Esophagus squamous epithelium (tissue), 4 donors: ENCODE measurements at regions not wholly inside any gene's neighbourhood (a gene's known extent, or its start where the extent isn't known, plus 50 kb on each side); places are given as distances from the start of the nearest gene placed in this dataset.

Source experiments
- POLR2A ChIP-seq, 4 donors: fragments of 450-650 bp; IDR thresholded peaks; one replicate each; pipeline ENCODE4 v1.6.1; 2017; ENCODE audit warnings: antibody characterized with exemption in 4 of 4, mild to moderate bottlenecking in 4 of 4, moderate library complexity in 3 of 4
- TF ChIP-seq, protein P1 (sequence below), 6 experiments: fragments of 450-650 bp in 4 of 6; fragments of 200-600 bp in 2 of 6; sonication (generic) in 2 of 6; IDR thresholded peaks; one replicate each; pipeline ENCODE4 v1.5.1; 2016 to 2019; ENCODE audit warnings: antibody characterized with exemption in 6 of 6, mild to moderate bottlenecking in 4 of 6, moderate library complexity in 4 of 6

DNA sequence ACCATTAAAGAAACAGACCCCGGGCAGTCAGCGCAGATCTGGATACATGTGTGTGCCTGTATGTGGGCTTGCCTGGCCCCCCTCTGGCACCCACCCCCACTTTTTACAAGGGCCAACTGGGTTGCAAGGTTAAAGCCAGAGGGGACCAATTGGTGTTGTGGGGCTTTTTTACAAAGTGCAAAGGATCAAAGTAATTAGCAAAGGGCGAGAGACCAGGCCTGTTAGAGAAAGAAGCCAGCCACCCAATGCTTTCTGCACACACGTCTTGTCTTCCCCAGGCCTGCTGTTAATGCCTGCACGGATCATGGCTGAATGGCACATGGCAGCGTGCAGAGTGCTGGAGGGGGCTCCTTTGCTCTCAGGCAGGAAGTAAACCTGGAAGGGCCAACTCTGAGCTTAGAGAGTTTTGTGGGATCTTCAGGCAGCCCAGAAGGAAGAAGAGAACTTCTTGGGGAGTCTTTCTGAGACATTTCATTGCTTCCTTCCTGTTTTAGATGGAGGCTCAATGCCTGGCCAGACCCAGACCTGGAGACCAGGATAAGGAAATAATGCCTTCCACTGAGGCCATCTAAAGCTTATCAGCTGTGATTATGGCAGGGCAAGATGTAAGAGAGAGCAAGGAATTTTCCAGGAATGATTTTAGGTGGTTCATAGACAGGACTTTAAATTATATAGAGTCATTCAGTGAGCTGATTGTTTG lies 523.4 kb upstream of the TBX3 start:
- TF ChIP-seq, protein P1, sequence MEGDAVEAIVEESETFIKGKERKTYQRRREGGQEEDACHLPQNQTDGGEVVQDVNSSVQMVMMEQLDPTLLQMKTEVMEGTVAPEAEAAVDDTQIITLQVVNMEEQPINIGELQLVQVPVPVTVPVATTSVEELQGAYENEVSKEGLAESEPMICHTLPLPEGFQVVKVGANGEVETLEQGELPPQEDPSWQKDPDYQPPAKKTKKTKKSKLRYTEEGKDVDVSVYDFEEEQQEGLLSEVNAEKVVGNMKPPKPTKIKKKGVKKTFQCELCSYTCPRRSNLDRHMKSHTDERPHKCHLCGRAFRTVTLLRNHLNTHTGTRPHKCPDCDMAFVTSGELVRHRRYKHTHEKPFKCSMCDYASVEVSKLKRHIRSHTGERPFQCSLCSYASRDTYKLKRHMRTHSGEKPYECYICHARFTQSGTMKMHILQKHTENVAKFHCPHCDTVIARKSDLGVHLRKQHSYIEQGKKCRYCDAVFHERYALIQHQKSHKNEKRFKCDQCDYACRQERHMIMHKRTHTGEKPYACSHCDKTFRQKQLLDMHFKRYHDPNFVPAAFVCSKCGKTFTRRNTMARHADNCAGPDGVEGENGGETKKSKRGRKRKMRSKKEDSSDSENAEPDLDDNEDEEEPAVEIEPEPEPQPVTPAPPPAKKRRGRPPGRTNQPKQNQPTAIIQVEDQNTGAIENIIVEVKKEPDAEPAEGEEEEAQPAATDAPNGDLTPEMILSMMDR (IDR thresholded peaks at IDR 0.05) = no peak
- TF ChIP-seq POLR2A (IDR thresholded peaks at IDR 0.05) = no peak
